ENCODE measurements at regions not wholly inside any gene's neighbourhood (a gene's known extent, or its start where the extent isn't known, plus 50 kb on each side); places are given as distances from the start of the nearest gene placed in this dataset.

DNA sequence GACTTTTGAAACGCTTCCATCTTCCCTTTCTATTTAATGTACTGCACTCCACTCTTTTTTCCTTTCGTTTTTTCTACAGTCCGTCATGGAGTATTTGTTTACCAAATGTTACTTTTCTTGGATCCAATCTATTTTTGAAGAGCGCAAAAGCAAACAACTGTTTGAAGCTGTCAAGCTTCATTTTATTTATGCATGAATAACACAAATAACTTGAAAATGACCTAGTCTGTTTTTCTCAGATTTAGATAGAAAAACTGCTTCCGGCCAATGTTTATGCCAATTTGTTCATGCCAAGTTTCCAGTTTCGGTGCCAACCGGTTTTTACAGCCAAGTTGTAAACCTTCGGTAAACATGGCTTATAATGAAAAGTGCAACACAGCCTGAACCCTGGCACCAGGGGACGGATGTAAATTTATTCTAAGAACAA lies 150.9 kb upstream of the KLF6 start (continued):
- TF ChIP-seq, protein P1, sequence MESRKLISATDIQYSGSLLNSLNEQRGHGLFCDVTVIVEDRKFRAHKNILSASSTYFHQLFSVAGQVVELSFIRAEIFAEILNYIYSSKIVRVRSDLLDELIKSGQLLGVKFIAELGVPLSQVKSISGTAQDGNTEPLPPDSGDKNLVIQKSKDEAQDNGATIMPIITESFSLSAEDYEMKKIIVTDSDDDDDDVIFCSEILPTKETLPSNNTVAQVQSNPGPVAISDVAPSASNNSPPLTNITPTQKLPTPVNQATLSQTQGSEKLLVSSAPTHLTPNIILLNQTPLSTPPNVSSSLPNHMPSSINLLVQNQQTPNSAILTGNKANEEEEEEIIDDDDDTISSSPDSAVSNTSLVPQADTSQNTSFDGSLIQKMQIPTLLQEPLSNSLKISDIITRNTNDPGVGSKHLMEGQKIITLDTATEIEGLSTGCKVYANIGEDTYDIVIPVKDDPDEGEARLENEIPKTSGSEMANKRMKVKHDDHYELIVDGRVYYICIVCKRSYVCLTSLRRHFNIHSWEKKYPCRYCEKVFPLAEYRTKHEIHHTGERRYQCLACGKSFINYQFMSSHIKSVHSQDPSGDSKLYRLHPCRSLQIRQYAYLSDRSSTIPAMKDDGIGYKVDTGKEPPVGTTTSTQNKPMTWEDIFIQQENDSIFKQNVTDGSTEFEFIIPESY (IDR thresholded peaks at IDR 0.05): peak; percentile 47
- TF ChIP-seq YY1 (IDR thresholded peaks at IDR 0.05): peak; percentile 88
- TF ChIP-seq FOXA2 (IDR thresholded peaks at IDR 0.05): peak; percentile 90
- TF ChIP-seq FOXA1 (IDR thresholded peaks at IDR 0.05): peak; percentile 85
- TF ChIP-seq, protein P2, sequence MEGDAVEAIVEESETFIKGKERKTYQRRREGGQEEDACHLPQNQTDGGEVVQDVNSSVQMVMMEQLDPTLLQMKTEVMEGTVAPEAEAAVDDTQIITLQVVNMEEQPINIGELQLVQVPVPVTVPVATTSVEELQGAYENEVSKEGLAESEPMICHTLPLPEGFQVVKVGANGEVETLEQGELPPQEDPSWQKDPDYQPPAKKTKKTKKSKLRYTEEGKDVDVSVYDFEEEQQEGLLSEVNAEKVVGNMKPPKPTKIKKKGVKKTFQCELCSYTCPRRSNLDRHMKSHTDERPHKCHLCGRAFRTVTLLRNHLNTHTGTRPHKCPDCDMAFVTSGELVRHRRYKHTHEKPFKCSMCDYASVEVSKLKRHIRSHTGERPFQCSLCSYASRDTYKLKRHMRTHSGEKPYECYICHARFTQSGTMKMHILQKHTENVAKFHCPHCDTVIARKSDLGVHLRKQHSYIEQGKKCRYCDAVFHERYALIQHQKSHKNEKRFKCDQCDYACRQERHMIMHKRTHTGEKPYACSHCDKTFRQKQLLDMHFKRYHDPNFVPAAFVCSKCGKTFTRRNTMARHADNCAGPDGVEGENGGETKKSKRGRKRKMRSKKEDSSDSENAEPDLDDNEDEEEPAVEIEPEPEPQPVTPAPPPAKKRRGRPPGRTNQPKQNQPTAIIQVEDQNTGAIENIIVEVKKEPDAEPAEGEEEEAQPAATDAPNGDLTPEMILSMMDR (IDR thresholded peaks at IDR 0.05; ENCODE audit: low read depth, low read length, missing input control): no peak
- TF ChIP-seq TAF1 (conservative IDR thresholded peaks at IDR 0.05): no peak

DNA sequence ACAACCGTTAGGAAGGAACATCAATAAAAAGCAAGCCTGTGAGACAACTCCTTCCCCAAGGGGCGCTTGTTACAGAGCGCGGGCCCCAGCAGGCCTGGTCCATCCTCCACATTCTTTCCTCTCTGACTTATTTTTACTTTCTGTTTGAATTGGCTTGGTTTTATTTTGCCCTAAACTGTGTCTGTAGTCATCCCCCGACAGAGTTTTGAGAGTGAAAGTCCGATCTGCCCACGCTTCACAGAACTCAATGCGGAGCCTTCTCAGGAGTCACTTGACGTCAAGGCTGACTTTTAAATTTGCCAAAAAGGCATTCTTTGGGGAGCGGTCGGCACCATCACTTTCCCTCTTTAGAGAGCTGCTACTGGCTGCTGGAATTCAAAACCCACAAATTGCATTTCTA lies 150.1 kb upstream of the KLF6 start:
- H3K4me3 ChIP-seq (ENCODE audit: low read depth in 1 of 3, low read length in 3 of 3): peak overlapping the region in 1 of 3 donors; percentile 4
- no peaks in the 10 kb centered on the region for H3K36me3 ChIP-seq (ENCODE audit: control insufficient read depth in 4 of 4, insufficient read depth in 3 of 4, low read depth in 1 of 4, low read length in 3 of 4)
- WGBS: 62% methylated on average over 11 of the region's 11 CpGs
- no peaks in the 10 kb centered on the region for H3K9me3 ChIP-seq (ENCODE audit: control insufficient read depth in 4 of 4, low read length in 3 of 4)
- TF ChIP-seq, protein P3, sequence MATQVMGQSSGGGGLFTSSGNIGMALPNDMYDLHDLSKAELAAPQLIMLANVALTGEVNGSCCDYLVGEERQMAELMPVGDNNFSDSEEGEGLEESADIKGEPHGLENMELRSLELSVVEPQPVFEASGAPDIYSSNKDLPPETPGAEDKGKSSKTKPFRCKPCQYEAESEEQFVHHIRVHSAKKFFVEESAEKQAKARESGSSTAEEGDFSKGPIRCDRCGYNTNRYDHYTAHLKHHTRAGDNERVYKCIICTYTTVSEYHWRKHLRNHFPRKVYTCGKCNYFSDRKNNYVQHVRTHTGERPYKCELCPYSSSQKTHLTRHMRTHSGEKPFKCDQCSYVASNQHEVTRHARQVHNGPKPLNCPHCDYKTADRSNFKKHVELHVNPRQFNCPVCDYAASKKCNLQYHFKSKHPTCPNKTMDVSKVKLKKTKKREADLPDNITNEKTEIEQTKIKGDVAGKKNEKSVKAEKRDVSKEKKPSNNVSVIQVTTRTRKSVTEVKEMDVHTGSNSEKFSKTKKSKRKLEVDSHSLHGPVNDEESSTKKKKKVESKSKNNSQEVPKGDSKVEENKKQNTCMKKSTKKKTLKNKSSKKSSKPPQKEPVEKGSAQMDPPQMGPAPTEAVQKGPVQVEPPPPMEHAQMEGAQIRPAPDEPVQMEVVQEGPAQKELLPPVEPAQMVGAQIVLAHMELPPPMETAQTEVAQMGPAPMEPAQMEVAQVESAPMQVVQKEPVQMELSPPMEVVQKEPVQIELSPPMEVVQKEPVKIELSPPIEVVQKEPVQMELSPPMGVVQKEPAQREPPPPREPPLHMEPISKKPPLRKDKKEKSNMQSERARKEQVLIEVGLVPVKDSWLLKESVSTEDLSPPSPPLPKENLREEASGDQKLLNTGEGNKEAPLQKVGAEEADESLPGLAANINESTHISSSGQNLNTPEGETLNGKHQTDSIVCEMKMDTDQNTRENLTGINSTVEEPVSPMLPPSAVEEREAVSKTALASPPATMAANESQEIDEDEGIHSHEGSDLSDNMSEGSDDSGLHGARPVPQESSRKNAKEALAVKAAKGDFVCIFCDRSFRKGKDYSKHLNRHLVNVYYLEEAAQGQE (IDR thresholded peaks at IDR 0.05): no peak
- TF ChIP-seq FOXA1 (IDR thresholded peaks at IDR 0.05): no peak
- TF ChIP-seq, protein P4, sequence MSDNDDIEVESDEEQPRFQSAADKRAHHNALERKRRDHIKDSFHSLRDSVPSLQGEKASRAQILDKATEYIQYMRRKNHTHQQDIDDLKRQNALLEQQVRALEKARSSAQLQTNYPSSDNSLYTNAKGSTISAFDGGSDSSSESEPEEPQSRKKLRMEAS (IDR thresholded peaks at IDR 0.05): no peak
- TF ChIP-seq RXRA (IDR thresholded peaks at IDR 0.05): peak in 1 of 2 donors; percentile 18
- TF ChIP-seq, protein P2 (IDR thresholded peaks at IDR 0.05; ENCODE audit: low read depth, low read length, missing input control): no peak
- no peak for TF ChIP-seq GABPA (IDR thresholded peaks at IDR 0.05 in 1 of 2, conservative IDR thresholded peaks at IDR 0.05 in 1 of 2)
- TF ChIP-seq TAF1 (conservative IDR thresholded peaks at IDR 0.05): no peak
- TF ChIP-seq, protein P5, sequence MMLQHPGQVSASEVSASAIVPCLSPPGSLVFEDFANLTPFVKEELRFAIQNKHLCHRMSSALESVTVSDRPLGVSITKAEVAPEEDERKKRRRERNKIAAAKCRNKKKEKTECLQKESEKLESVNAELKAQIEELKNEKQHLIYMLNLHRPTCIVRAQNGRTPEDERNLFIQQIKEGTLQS (IDR thresholded peaks at IDR 0.05): no peak
- TF ChIP-seq YY1 (IDR thresholded peaks at IDR 0.05): no peak
- H3K27ac ChIP-seq (ENCODE audit: low read depth in 1 of 2, low read length in 2 of 2): peak overlapping the region; percentile 78 to 96
- H3K9ac ChIP-seq (ENCODE audit: low read depth in 1 of 2, low read length in 2 of 2): peak overlapping the region in 1 of 2 donors; percentile 95
- DNase-seq (ENCODE audit: low spot score): no peak
- H3K27me3 ChIP-seq (ENCODE audit: control insufficient read depth in 4 of 4, insufficient read depth in 4 of 4, low read length in 3 of 4): no peaks in the 10 kb centered on the region
- peaks cover 0 to 3% (median 0%) of the 10 kb centered on the region in 4 donors for H3K4me1 ChIP-seq (ENCODE audit: control insufficient read depth in 4 of 4, insufficient read depth in 4 of 4, low read length in 3 of 4)

All from liver (tissue), 8 donors.